ENCODE measurements at regions not wholly inside any gene's neighbourhood (a gene's known extent, or its start where the extent isn't known, plus 50 kb on each side); places are given as distances from the start of the nearest gene placed in this dataset.
A peak's percentile ranks its signal among the peaks of the same experiment; 100 is the strongest.

GRCh38 chr3:193879099-193879863 is 256.7 kb upstream of the HES1 start:
- no peaks in the 10 kb centered on the region for H3K27me3 ChIP-seq (ENCODE audit: insufficient read depth, poor library complexity, severe bottlenecking)
- H3K27ac ChIP-seq (ENCODE audit: poor library complexity, severe bottlenecking) = no peak overlapping the region
- no peaks in the 10 kb centered on the region for H3K36me3 ChIP-seq (ENCODE audit: low read depth)
- no peak overlapping the region for H3K4me3 ChIP-seq (ENCODE audit: severe bottlenecking)
- ATAC-seq (ENCODE audit: low read depth) = no peak
- peaks cover 28% of the 10 kb centered on the region for H3K4me1 ChIP-seq (ENCODE audit: insufficient read depth, poor library complexity, severe bottlenecking)
- H3K9me3 ChIP-seq (ENCODE audit: severe bottlenecking) = no peaks in the 10 kb centered on the region
- no peak for DNase-seq (ENCODE audit: low spot score)
- TF ChIP-seq CTCF (IDR thresholded peaks at IDR 0.05; ENCODE audit: poor library complexity, severe bottlenecking) = no peak

GRCh38 chr3:193879864-193880242 is 256.1 kb upstream of the HES1 start:
- no peak overlapping the region for H3K4me3 ChIP-seq (ENCODE audit: severe bottlenecking)
- DNase-seq (ENCODE audit: low spot score) = no peak
- H3K9me3 ChIP-seq (ENCODE audit: severe bottlenecking) = no peaks in the 10 kb centered on the region
- H3K27ac ChIP-seq (ENCODE audit: poor library complexity, severe bottlenecking) = no peak overlapping the region
- peaks cover 22% of the 10 kb centered on the region for H3K4me1 ChIP-seq (ENCODE audit: insufficient read depth, poor library complexity, severe bottlenecking)
- TF ChIP-seq CTCF (IDR thresholded peaks at IDR 0.05; ENCODE audit: poor library complexity, severe bottlenecking) = no peak
- ATAC-seq (ENCODE audit: low read depth) = no peak
- no peaks in the 10 kb centered on the region for H3K36me3 ChIP-seq (ENCODE audit: low read depth)
- H3K27me3 ChIP-seq (ENCODE audit: insufficient read depth, poor library complexity, severe bottlenecking) = no peaks in the 10 kb centered on the region

- TF ChIP-seq CTCF (IDR thresholded peaks at IDR 0.05; ENCODE audit: poor library complexity, severe bottlenecking) = no peak
- Histone ChIP-seq H3K9me3 (ENCODE audit: severe bottlenecking) (no peaks in the 10 kb centered on the region), H3K4me1 (ENCODE audit: insufficient read depth, poor library complexity, severe bottlenecking) (peaks cover 20% of the 10 kb centered on the region), H3K27me3 (ENCODE audit: insufficient read depth, poor library complexity, severe bottlenecking) (no peaks in the 10 kb centered on the region), H3K27ac (ENCODE audit: poor library complexity, severe bottlenecking) (no peak overlapping the region), H3K4me3 (ENCODE audit: severe bottlenecking) (no peak overlapping the region), H3K36me3 (ENCODE audit: low read depth) (no peaks in the 10 kb centered on the region)
- ATAC-seq (ENCODE audit: low read depth) (no peak), DNase-seq (ENCODE audit: low spot score) (no peak)
These were observed 253.9 kb upstream of the HES1 start for GRCh38 chr3:193882091-193882490.

- no peaks in the 10 kb centered on the region for H3K9me3 ChIP-seq (ENCODE audit: severe bottlenecking)
- H3K27ac ChIP-seq (ENCODE audit: poor library complexity, severe bottlenecking) = peak overlapping the region; percentile 18
- no peaks in the 10 kb centered on the region for H3K27me3 ChIP-seq (ENCODE audit: insufficient read depth, poor library complexity, severe bottlenecking)
- peak; percentile 62 for ATAC-seq (ENCODE audit: low read depth)
- no peak overlapping the region for H3K4me3 ChIP-seq (ENCODE audit: severe bottlenecking)
- H3K4me1 ChIP-seq (ENCODE audit: insufficient read depth, poor library complexity, severe bottlenecking) = peaks cover 12% of the 10 kb centered on the region
- no peak for DNase-seq (ENCODE audit: low spot score)
- TF ChIP-seq CTCF (IDR thresholded peaks at IDR 0.05; ENCODE audit: poor library complexity, severe bottlenecking) = no peak
- H3K36me3 ChIP-seq (ENCODE audit: low read depth) = no peaks in the 10 kb centered on the region
These were observed 252.4 kb upstream of the HES1 start for GRCh38 chr3:193883551-193883950.

GRCh38 chr3:193884027-193884426 is 251.9 kb upstream of the HES1 start:
- Histone ChIP-seq H3K9me3 (ENCODE audit: severe bottlenecking) (no peaks in the 10 kb centered on the region), H3K27me3 (ENCODE audit: insufficient read depth, poor library complexity, severe bottlenecking) (no peaks in the 10 kb centered on the region), H3K27ac (ENCODE audit: poor library complexity, severe bottlenecking) (peak overlapping the region; percentile 18), H3K36me3 (ENCODE audit: low read depth) (no peaks in the 10 kb centered on the region), H3K4me3 (ENCODE audit: severe bottlenecking) (no peak overlapping the region), H3K4me1 (ENCODE audit: insufficient read depth, poor library complexity, severe bottlenecking) (peaks cover 12% of the 10 kb centered on the region)
- DNase-seq (ENCODE audit: low spot score) (no peak), ATAC-seq (ENCODE audit: low read depth) (no peak)
- no peak for TF ChIP-seq CTCF (IDR thresholded peaks at IDR 0.05; ENCODE audit: poor library complexity, severe bottlenecking)

Measured in RWPE2 (cell line).